ENCODE measurements at regions not wholly inside any gene's neighbourhood (a gene's known extent, or its start where the extent isn't known, plus 50 kb on each side); places are given as distances from the start of the nearest gene placed in this dataset.

DNA sequence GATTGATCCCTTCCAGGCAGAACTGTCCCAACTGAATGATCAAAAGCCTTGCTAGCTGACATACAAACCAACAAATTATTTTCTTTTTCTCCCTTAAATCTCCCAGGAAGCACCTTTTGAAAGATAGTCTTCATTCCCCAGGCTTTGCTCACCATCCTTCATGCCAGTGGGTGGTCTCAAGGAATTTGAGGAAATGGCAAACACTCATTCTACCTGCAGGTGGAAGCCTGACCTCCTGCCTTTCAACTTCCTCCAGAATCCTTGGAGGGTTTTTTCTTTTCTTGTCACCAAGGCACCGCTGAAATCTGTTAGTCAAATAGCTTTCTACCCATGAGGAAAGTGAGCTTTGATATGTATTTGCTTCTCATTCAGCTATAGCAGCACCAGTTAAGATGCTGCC lies 128.5 kb downstream of the WIF1 start:
- TF ChIP-seq, protein P1, sequence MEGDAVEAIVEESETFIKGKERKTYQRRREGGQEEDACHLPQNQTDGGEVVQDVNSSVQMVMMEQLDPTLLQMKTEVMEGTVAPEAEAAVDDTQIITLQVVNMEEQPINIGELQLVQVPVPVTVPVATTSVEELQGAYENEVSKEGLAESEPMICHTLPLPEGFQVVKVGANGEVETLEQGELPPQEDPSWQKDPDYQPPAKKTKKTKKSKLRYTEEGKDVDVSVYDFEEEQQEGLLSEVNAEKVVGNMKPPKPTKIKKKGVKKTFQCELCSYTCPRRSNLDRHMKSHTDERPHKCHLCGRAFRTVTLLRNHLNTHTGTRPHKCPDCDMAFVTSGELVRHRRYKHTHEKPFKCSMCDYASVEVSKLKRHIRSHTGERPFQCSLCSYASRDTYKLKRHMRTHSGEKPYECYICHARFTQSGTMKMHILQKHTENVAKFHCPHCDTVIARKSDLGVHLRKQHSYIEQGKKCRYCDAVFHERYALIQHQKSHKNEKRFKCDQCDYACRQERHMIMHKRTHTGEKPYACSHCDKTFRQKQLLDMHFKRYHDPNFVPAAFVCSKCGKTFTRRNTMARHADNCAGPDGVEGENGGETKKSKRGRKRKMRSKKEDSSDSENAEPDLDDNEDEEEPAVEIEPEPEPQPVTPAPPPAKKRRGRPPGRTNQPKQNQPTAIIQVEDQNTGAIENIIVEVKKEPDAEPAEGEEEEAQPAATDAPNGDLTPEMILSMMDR (IDR thresholded peaks at IDR 0.05): no peak
- no peak for TF ChIP-seq SIN3A (IDR thresholded peaks at IDR 0.05; ENCODE audit: borderline replicate concordance, insufficient read depth, low read depth, low read length)
- TF ChIP-seq POLR2AphosphoS5 (IDR thresholded peaks at IDR 0.05; ENCODE audit: low read depth, low read length): no peak
- TF ChIP-seq, protein P2, sequence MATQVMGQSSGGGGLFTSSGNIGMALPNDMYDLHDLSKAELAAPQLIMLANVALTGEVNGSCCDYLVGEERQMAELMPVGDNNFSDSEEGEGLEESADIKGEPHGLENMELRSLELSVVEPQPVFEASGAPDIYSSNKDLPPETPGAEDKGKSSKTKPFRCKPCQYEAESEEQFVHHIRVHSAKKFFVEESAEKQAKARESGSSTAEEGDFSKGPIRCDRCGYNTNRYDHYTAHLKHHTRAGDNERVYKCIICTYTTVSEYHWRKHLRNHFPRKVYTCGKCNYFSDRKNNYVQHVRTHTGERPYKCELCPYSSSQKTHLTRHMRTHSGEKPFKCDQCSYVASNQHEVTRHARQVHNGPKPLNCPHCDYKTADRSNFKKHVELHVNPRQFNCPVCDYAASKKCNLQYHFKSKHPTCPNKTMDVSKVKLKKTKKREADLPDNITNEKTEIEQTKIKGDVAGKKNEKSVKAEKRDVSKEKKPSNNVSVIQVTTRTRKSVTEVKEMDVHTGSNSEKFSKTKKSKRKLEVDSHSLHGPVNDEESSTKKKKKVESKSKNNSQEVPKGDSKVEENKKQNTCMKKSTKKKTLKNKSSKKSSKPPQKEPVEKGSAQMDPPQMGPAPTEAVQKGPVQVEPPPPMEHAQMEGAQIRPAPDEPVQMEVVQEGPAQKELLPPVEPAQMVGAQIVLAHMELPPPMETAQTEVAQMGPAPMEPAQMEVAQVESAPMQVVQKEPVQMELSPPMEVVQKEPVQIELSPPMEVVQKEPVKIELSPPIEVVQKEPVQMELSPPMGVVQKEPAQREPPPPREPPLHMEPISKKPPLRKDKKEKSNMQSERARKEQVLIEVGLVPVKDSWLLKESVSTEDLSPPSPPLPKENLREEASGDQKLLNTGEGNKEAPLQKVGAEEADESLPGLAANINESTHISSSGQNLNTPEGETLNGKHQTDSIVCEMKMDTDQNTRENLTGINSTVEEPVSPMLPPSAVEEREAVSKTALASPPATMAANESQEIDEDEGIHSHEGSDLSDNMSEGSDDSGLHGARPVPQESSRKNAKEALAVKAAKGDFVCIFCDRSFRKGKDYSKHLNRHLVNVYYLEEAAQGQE (IDR thresholded peaks at IDR 0.05; ENCODE audit: insufficient read depth in 1 of 2, low read depth in 2 of 2, low read length in 1 of 2): no peak
- no peak for TF ChIP-seq TCF7L2 (IDR thresholded peaks at IDR 0.05; ENCODE audit: low read depth, low read length)
